Panc1 (cell line): ENCODE measurements at regions not wholly inside any gene's neighbourhood (a gene's known extent, or its start where the extent isn't known, plus 50 kb on each side); places are given as distances from the start of the nearest gene placed in this dataset.

Experiments used
- CTCF ChIP-seq: fragments of 450-650 bp; IDR thresholded peaks from 2 replicates; pipeline ENCODE4 v1.5.1; 2017; ENCODE audit warnings: mild to moderate bottlenecking
- POLR2AphosphoS5 ChIP-seq: IDR thresholded peaks from 2 replicates; pipeline ENCODE4 v1.6.1; 2012; ENCODE audit warnings: mild to moderate bottlenecking, low read depth, low read length, moderate library complexity
- SIN3A ChIP-seq: IDR thresholded peaks from 2 replicates; pipeline ENCODE4 v1.6.1; 2012; ENCODE audit warnings: low read depth, mild to moderate bottlenecking, low read length, moderate library complexity, borderline replicate concordance; ENCODE audit not compliant: insufficient read depth
- TCF7L2 ChIP-seq: IDR thresholded peaks from 2 replicates; pipeline ENCODE4 v1.6.1; 2011; ENCODE audit warnings: mild to moderate bottlenecking, low read depth, low read length, inconsistent platforms
- TF ChIP-seq, protein P1 (sequence below), 2 experiments: IDR thresholded peaks; 2 replicates each; pipeline ENCODE4 v1.6.1; 2011 to 2012; ENCODE audit warnings: low read depth in 2 of 2, control low read depth in 1 of 2, low read length in 1 of 2, mild to moderate bottlenecking in 1 of 2, moderate library complexity in 1 of 2; ENCODE audit not compliant: insufficient read depth in 1 of 2

DNA sequence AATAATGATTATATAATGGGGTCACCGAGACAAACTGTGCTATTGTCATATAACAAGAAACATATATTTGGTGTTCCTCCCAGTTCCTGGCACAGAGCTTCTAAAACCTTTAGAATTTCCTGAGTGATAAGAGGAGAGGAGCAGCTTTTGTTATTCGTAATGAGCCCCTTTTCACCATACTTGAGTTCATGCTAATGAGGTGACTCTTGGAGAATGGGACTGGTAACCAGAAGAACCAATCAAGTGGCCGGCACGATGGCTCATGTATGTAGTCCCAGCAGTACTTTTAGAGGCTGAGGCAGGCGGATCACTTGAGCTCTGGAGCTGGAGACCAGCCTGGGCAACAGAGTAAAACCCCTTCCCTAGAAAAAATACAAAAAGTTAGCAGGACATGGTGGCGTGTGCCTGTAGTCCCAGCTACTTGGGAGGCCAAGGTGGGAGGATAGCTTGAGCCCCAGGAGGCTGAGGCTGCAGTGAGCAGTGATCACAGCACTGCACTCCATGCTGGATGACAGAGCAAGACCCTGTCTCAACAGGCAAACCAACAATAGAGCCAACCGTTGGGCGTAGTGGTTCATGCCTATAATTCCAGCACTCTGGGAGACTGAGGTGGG is 62.7 kb upstream of the FTH1 start:
- TF ChIP-seq CTCF, result no peak
- no peak for TF ChIP-seq TCF7L2
- no peak for TF ChIP-seq POLR2AphosphoS5
- TF ChIP-seq, protein P1, sequence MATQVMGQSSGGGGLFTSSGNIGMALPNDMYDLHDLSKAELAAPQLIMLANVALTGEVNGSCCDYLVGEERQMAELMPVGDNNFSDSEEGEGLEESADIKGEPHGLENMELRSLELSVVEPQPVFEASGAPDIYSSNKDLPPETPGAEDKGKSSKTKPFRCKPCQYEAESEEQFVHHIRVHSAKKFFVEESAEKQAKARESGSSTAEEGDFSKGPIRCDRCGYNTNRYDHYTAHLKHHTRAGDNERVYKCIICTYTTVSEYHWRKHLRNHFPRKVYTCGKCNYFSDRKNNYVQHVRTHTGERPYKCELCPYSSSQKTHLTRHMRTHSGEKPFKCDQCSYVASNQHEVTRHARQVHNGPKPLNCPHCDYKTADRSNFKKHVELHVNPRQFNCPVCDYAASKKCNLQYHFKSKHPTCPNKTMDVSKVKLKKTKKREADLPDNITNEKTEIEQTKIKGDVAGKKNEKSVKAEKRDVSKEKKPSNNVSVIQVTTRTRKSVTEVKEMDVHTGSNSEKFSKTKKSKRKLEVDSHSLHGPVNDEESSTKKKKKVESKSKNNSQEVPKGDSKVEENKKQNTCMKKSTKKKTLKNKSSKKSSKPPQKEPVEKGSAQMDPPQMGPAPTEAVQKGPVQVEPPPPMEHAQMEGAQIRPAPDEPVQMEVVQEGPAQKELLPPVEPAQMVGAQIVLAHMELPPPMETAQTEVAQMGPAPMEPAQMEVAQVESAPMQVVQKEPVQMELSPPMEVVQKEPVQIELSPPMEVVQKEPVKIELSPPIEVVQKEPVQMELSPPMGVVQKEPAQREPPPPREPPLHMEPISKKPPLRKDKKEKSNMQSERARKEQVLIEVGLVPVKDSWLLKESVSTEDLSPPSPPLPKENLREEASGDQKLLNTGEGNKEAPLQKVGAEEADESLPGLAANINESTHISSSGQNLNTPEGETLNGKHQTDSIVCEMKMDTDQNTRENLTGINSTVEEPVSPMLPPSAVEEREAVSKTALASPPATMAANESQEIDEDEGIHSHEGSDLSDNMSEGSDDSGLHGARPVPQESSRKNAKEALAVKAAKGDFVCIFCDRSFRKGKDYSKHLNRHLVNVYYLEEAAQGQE (IDR thresholded peaks at IDR 0.05; ENCODE audit: insufficient read depth in 1 of 2, low read depth in 2 of 2, low read length in 1 of 2), result no peak
- no peak for TF ChIP-seq SIN3A
